Ascending aorta (tissue), 2 donors: ENCODE measurements at regions not wholly inside any gene's neighbourhood (a gene's known extent, or its start where the extent isn't known, plus 50 kb on each side); places are given as distances from the start of the nearest gene placed in this dataset.

Experiments
- DNase-seq, 2 donors: peaks; one replicate each; pipeline ENCODE4 v3.0.0-alpha.2; 2019; ENCODE audit warnings: low spot score in 2 of 2
- H3K27ac ChIP-seq, 2 donors: fragments of 200-600 bp; sonication (generic); one replicate each; pipeline ENCODE4 v1.5.1; 2016 to 2017; ENCODE audit warnings: mild to moderate bottlenecking in 1 of 2
- H3K27me3 ChIP-seq: fragments of 200-600 bp; sonication (generic); one replicate; pipeline ENCODE4 v1.5.1; 2017
- H3K36me3 ChIP-seq, 2 donors: fragments of 200-600 bp; sonication (generic); one replicate each; pipeline ENCODE4 v1.5.1; 2016
- H3K4me1 ChIP-seq, 2 donors: fragments of 200-600 bp; sonication (generic); one replicate each; pipeline ENCODE4 v1.5.1; 2016 to 2017; ENCODE audit warnings: mild to moderate bottlenecking in 1 of 2
- H3K4me3 ChIP-seq, 2 donors: fragments of 200-600 bp; sonication (generic); one replicate each; pipeline ENCODE4 v1.5.1; 2016 to 2017; ENCODE audit warnings: mild to moderate bottlenecking in 1 of 2
- H3K9me3 ChIP-seq, 2 donors: fragments of 200-600 bp; sonication (generic); one replicate each; pipeline ENCODE4 v1.5.1; 2016
- intact Hi-C: fragments of 100-400 bp; cut with DNase I; formaldehyde crosslinking; loops from one replicate; pipeline ENCODE4 v1.15.1; 2023
- TF ChIP-seq, protein P1 (sequence below), 3 experiments: fragments of 200-600 bp in 2 of 3; fragments of 450-650 bp in 1 of 3; sonication (generic) in 2 of 3; IDR thresholded peaks; one replicate each; pipeline ENCODE4 v1.5.1; 2016 to 2019; ENCODE audit warnings: antibody characterized with exemption in 3 of 3, mild to moderate bottlenecking in 1 of 3, moderate library complexity in 1 of 3

DNA sequence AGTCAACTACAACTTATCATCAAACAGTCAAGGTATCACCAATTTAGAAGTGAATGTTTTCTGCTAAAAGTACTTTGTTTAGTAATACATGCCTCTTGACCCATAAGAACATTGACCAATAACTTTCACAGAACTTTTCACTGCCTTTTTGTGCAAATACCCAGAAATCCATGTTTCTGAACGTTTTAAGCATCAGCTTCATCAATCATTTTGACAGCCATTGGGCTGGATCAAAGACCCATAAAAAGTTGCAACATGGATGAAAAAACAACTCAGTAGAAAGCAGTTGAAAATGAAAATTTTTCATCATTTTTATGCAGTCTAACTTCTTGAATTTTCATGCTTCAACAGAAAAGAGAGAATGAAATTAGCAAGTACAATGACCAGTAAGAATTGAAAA, 466.7 kb downstream of the TRAM1L1 start:
- Histone ChIP-seq H3K9me3 (no peaks in the 10 kb centered on the region), H3K4me3 (no peak overlapping the region), H3K27ac (no peak overlapping the region), H3K27me3 (no peaks in the 10 kb centered on the region), H3K36me3 (no peaks in the 10 kb centered on the region), H3K4me1 (no peaks in the 10 kb centered on the region)
- intact Hi-C loops = no loop called here
- DNase-seq = no peak
- TF ChIP-seq, protein P1, sequence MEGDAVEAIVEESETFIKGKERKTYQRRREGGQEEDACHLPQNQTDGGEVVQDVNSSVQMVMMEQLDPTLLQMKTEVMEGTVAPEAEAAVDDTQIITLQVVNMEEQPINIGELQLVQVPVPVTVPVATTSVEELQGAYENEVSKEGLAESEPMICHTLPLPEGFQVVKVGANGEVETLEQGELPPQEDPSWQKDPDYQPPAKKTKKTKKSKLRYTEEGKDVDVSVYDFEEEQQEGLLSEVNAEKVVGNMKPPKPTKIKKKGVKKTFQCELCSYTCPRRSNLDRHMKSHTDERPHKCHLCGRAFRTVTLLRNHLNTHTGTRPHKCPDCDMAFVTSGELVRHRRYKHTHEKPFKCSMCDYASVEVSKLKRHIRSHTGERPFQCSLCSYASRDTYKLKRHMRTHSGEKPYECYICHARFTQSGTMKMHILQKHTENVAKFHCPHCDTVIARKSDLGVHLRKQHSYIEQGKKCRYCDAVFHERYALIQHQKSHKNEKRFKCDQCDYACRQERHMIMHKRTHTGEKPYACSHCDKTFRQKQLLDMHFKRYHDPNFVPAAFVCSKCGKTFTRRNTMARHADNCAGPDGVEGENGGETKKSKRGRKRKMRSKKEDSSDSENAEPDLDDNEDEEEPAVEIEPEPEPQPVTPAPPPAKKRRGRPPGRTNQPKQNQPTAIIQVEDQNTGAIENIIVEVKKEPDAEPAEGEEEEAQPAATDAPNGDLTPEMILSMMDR (IDR thresholded peaks at IDR 0.05) = no peak

DNA sequence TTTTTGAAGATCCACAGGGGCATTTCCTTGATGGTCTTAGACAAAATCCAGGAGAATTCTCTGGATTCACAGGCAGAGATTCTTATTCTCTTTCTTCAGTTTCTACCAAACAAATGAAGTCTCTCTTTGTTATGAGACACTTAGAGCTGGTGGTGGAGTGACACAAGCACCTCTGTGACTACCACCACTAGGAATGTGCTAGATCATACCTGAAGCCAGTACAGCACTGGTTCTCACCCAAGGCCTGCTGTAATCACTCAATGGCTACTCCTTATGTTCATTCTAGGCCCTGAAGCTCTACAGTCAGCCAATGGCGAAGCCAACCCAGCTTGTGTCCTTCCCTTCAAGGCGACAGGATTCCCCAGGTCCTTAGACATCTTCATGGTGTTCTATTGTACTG, 482.3 kb downstream of the TRAM1L1 start:
- no peaks in the 10 kb centered on the region for H3K36me3 ChIP-seq
- H3K4me3 ChIP-seq = no peak overlapping the region
- H3K9me3 ChIP-seq = no peaks in the 10 kb centered on the region
- H3K27ac ChIP-seq = no peak overlapping the region
- TF ChIP-seq, protein P1 (IDR thresholded peaks at IDR 0.05) = no peak
- no peaks in the 10 kb centered on the region for H3K27me3 ChIP-seq
- DNase-seq = no peak
- H3K4me1 ChIP-seq = no peaks in the 10 kb centered on the region
- intact Hi-C loops = no loop called here

DNA sequence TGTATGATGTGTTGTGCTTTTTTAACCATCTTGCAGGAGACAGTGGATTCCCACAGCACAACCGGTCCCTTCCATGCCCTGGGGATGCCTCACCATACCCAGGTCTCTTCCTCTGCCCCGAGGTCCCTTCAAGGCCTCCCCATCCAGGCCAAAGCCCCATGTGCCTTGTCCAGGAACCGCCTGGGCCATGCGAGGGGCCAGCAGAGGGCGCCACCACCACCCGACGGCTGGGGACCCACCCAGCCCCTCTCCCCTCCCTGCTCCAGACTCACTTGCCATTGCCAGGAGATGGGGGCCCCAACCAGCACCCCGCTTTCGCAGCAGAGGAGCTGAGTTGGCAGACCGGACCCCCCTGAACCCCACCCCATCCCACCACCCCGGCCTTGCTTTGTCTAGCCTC, 485.5 kb downstream of the TRAM1L1 start:
- TF ChIP-seq, protein P1 (IDR thresholded peaks at IDR 0.05) = no peak
- H3K27me3 ChIP-seq = no peaks in the 10 kb centered on the region
- intact Hi-C loops = no loop called here
- no peak overlapping the region for H3K4me3 ChIP-seq
- no peaks in the 10 kb centered on the region for H3K9me3 ChIP-seq
- H3K27ac ChIP-seq = no peak overlapping the region
- no peak for DNase-seq
- no peaks in the 10 kb centered on the region for H3K4me1 ChIP-seq
- H3K36me3 ChIP-seq = no peaks in the 10 kb centered on the region

DNA sequence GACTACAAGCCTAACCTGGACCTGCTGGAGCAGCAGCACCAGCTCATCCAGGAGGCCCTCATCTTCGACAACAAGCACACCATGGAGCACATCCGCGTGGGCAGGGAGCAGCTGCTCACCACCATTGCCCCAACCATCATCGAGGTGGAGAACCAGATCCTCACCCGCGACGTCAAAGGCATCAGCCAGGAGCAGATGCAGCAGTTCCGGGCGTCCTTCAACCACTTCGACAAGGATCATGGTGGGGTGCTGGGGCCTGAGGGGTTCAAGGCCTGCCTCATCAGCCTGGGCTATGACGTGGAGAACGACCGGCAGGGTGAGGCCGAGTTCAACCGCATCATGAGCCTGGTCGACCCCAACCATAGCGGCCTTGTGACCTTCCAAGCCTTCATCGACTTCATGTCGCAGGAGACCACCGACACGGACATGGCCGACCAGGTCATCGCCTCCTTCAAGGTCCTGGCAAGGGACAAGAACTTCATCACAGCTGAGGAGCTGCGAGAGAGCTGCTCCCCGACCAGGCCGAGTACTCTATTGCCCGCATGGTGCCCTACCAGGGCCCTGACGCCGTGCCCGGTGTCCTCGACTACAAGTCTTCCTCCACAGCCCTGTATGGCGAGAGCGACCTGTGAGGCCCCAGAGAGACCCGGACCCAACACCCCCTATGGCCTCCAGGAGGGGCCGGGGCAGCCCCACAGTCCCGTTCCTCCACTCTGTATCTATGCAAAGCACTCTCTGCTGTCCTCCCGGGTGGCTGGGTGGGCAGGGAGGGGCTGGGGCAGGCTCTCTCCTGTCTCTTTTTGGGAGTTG, 486.2 kb downstream of the TRAM1L1 start:
- Histone ChIP-seq H3K4me3 (no peak overlapping the region), H3K27ac (no peak overlapping the region), H3K27me3 (no peaks in the 10 kb centered on the region), H3K9me3 (no peaks in the 10 kb centered on the region), H3K36me3 (no peaks in the 10 kb centered on the region), H3K4me1 (no peaks in the 10 kb centered on the region)
- no peak for DNase-seq
- TF ChIP-seq, protein P1 (IDR thresholded peaks at IDR 0.05) = no peak
- intact Hi-C loops = no loop called here

DNA sequence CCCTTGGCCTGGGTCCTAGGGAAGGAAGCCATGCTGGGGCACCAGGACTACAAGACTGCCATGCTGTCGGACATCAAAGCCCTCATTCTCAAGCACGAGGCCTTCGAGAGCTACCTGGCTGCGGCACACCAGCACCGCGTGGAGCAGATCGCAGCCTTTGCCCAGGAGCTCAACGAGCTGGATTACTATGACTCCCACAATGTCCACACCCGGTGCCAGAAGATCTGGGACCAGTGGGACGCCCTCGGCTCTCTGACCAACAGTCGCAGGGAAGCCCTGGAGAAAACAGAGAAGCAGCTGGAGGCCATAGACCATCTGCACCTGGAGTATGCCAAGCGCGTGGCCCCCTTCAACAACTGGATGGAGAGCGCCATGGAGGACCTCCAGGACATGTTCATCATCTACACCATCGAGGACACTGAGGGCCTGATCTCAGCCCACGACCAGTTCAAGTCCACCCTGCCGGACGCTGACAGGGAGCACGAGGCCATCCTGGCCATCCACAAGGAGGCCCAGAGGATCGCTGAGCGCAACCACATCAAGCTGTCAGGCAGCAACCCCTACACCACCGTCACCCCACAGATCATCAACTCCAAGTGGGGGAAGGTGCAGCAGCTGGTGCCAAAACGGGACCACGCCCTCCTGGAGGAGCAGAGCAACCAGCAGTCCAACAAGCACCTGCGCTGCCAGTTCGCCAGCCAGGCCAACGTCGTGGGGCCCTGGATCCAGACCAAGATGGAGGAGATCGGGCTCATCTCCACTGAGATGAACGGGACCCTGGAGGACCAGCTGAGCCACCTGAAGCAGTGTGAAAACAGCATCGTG, 487.0 kb downstream of the TRAM1L1 start:
- H3K4me1 ChIP-seq = no peaks in the 10 kb centered on the region
- H3K9me3 ChIP-seq = no peaks in the 10 kb centered on the region
- H3K27me3 ChIP-seq = no peaks in the 10 kb centered on the region
- DNase-seq = no peak
- intact Hi-C loops = no loop called here
- TF ChIP-seq, protein P1 (IDR thresholded peaks at IDR 0.05) = no peak
- no peaks in the 10 kb centered on the region for H3K36me3 ChIP-seq
- no peak overlapping the region for H3K4me3 ChIP-seq
- no peak overlapping the region for H3K27ac ChIP-seq
